NCI-H524 (cell line): ENCODE measurements at regions not wholly inside any gene's neighbourhood (a gene's known extent, or its start where the extent isn't known, plus 50 kb on each side); places are given as distances from the start of the nearest gene placed in this dataset.

ENCODE experiments used
- DNase-seq, 2 experiments: peaks; one replicate each; lab custom pipeline; 2025; lab: John Stamatoyannopoulos, UW

- DNase-seq: no peak
Measured at GRCh38 chr5:114250536-114250935, 111.3 kb upstream of the KCNN2 start.

- no peak for DNase-seq
Measured at GRCh38 chr5:114252226-114252625, 109.6 kb upstream of the KCNN2 start.

- DNase-seq: no peak
Measured at GRCh38 chr5:114255260-114255659, 106.6 kb upstream of the KCNN2 start.

- no peak for DNase-seq
Measured at GRCh38 chr5:114261989-114262388, 99.9 kb upstream of the KCNN2 start.

- no peak for DNase-seq
Measured at GRCh38 chr5:114265432-114266060, 96.3 kb upstream of the KCNN2 start.

- DNase-seq: no peak
Measured at GRCh38 chr5:114266374-114266773, 95.5 kb upstream of the KCNN2 start.

GRCh38 chr5:114296191-114296590 lies 65.7 kb upstream of the KCNN2 start:
- no peak for DNase-seq

GRCh38 chr5:114297915-114298314 lies 64.0 kb upstream of the KCNN2 start:
- DNase-seq: no peak

GRCh38 chr5:114305402-114306207 lies 56.3 kb upstream of the KCNN2 start:
- peak in 1 of 2 experiments; percentile 20 for DNase-seq

GRCh38 chr5:114308017-114308416 lies 53.9 kb upstream of the KCNN2 start:
- no peak for DNase-seq

GRCh38 chr5:114308508-114308907 lies 53.4 kb upstream of the KCNN2 start:
- no peak for DNase-seq

- no peak for DNase-seq
Measured at GRCh38 chr5:114310666-114311065, 51.2 kb upstream of the KCNN2 start.

GRCh38 chr5:114311281-114311680 lies 50.6 kb upstream of the KCNN2 start:
- no peak for DNase-seq

- no peak for DNase-seq
Measured at GRCh38 chr5:114311968-114312367, 49.9 kb upstream of the KCNN2 start.
